NCI-H1694 (cell line): ENCODE measurements at regions not wholly inside any gene's neighbourhood (a gene's known extent, or its start where the extent isn't known, plus 50 kb on each side); places are given as distances from the start of the nearest gene placed in this dataset.
"Not testable (repeated sequence)": the region's sequence is repeated elsewhere in the genome, so short reads cannot be mapped to it uniquely, and the experiment has no call there.

Source experiments
- DNase-seq: peaks from one replicate; lab custom pipeline; 2025; lab: John Stamatoyannopoulos, UW

- DNase-seq = no peak
These were observed 70.8 kb upstream of the SLC1A4 start for GRCh38 chr2:64918220-64918886.

DNA sequence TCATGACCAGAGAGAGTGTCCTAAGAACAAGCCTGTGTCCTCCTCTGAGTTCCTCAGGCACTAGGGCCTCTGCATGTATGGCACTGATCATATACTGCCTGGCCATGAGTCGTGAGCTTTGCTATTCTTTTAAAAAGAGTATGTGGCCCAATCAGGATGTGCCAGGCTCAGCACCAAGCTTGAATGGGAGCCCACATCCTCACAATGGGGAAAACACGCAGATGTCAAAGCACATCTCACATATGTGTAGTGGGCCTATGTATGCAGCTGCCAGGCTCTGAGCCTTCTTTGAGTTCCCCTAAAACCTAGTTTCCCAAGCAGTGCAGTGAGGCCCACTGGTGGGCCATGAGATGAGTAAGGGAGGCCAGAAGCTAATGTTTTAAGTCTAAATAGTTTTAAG lies 69.9 kb upstream of the SLC1A4 start:
- DNase-seq = no peak

DNA sequence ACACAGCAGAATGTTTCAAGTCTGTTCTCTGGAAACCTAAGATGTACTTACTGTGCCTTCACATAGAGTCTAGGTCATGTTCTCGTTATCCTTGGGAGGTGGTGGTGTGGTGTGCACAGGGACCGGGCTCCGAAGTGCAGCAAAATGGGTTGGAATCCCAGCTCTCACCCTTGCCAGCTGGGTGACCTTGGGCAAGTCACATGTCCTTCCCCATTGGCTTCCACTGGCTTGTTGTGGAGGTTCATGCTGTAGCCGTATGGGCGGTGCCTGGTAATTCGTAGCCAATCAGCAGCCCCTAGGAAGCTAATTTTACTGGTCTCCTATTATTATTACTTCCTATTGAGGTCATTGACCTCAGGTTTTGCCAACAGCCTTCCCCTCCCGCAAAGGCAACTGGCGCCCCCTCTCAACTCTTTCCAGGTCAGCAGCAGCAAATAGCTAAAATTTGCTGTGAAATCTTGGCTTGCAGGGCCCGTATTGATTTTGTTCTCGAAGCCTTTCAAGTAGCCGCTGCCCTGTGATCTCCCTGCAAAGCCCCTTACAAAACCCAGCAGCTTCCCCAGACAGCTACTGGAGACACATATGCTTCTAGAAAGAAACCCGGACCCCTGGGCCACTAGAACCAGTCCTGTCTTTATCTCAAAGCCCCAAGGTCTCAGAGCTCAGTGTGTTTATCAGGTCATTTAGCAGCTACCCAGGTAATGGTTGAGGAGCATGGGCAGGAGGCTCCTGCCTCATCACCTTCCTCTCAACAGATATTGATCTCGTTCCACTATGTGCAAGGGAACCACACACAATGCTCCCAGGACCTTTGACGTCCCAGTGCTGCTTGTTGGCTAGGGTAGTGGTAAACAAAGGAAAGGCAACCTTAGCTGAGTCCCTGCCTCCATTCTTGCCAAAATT lies 66.5 kb upstream of the SLC1A4 start:
- DNase-seq = no peak

DNA sequence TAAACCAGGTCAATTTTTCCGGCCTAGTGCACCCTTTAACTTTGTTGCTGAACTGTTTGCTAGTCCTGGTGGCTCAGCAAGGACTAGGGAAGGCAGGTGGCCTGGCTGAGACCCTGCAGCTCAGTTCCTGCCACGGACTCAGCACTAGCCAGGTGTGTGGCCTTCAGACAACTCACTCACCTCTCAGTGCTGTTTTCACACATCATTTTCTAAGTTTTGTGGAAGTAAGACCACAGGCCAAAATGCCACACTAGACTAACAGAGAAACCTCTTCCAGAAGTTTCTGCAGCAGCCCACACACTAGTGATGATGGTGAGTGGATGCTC lies 65.9 kb upstream of the SLC1A4 start:
- no peak for DNase-seq

- no peak for DNase-seq
These were observed 64.8 kb upstream of the SLC1A4 start for GRCh38 chr2:64924170-64924934.

DNA sequence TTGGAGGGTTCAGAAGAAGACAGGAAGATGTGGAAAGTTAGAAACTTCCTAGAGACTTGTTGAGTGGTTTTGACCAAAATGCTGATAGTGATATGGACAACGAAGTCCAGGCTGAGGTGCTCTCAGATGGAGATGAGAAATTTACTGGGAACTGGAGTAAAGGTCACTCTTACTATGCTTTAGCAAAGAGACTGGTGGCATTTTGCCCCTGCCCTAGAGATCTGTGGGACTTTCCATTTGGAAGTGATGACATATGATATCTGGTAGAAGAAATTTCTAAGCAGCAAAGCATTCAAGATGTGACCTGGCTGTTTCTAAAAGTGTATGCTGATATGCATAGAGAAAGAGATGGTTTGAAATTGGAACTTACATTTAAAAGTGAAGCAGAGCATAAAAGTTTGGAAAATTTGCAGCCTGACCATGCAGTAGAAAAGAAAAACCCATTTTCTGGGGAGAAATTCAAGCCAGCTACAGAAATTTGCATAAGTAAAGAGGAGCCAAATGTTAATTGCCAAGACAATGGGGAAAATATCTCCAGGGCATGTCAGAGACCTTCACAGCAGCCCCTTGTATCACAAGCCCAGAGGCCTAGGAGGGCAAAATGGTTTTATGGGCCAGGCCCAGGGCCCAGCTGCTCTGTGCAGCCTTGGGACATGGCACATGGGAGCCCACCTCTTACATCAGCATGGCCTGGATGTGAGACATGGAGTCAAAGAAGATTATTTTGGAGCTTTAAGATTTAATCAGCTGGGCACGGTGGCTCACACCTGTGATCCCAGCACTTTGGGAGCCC lies 63.1 kb upstream of the SLC1A4 start:
- DNase-seq = not testable (repeated sequence)

- no peak for DNase-seq
These were observed 60.4 kb upstream of the SLC1A4 start for GRCh38 chr2:64928813-64929212.

DNA sequence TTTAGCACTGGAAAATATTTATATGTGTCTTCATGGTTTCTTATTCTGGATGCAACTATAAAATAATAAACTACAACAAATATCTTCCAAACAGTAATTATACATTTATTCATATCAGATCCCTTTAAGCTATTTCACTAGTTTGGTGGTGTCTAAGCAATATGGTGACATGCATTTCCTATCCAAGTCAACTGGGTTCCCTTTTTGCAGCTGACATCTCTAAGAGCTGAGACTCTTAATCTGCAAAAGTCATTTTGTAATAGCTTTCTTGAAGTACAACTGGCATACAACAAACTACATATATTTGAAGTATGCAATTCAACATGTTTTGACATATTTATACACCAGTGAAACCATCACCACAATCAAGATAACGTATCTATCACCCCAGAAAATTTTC lies 59.9 kb upstream of the SLC1A4 start:
- DNase-seq = no peak

- DNase-seq = no peak
These were observed 58.9 kb upstream of the SLC1A4 start for GRCh38 chr2:64930258-64930671.

GRCh38 chr2:64931246-64932115 lies 57.7 kb upstream of the SLC1A4 start:
- no peak for DNase-seq

GRCh38 chr2:64932116-64932370 lies 57.2 kb upstream of the SLC1A4 start:
- DNase-seq = no peak

GRCh38 chr2:64932371-64933216 lies 56.6 kb upstream of the SLC1A4 start:
- DNase-seq = no peak

- no peak for DNase-seq
These were observed 54.7 kb upstream of the SLC1A4 start for GRCh38 chr2:64934530-64934929.

GRCh38 chr2:64936809-64937208 lies 52.4 kb upstream of the SLC1A4 start:
- DNase-seq = no peak

GRCh38 chr2:64937314-64937686 lies 51.9 kb upstream of the SLC1A4 start:
- DNase-seq = not testable (repeated sequence)

GRCh38 chr2:64937687-64938491 lies 51.3 kb upstream of the SLC1A4 start:
- DNase-seq = no peak

GRCh38 chr2:64938607-64939285 lies 50.5 kb upstream of the SLC1A4 start:
- DNase-seq = no peak

DNA sequence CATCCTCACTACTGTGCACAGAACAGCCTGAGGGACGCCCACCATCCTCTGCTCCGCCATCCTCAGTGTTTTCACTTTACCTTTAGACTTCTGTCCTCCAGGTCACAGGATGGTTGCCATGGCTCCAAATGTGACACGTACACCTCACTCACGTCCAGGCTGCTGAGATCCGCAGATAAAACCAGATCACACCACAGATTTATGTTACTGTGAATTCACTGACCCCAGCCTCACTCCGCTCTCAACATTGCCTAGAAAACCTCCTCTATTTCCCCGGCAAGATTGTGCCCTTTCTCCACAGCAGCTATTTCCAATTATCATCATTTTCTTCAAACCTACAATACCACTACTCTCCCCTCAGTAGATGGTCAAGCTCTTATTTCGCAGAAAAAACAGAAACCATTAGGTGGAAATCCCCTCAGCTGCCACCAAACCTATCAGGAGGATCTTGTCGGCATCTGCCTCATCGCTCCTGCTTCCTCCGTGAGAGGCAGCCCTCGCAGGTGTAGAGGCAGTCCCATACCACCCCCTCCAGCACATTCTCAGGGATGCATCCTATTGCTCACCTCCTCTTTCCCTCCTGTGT lies 49.8 kb upstream of the SLC1A4 start:
- DNase-seq = no peak
